ENCODE measurements at regions not wholly inside any gene's neighbourhood (a gene's known extent, or its start where the extent isn't known, plus 50 kb on each side); places are given as distances from the start of the nearest gene placed in this dataset.

GRCh38 chr5:142425286-142426065, 100.7 kb upstream of the SPRY4 start:
- Histone ChIP-seq H3K4me3 (ENCODE audit: low read length) (no peak overlapping the region), H3K27me3 (ENCODE audit: control insufficient read depth, insufficient read depth, low read length) (no peaks in the 10 kb centered on the region), H3K27ac (ENCODE audit: low read depth, low read length) (no peak overlapping the region), H3K36me3 (ENCODE audit: control insufficient read depth, insufficient read depth, low read length) (no peaks in the 10 kb centered on the region), H3K9ac (ENCODE audit: low read length) (no peak overlapping the region), H3K4me1 (ENCODE audit: control insufficient read depth, insufficient read depth, low read length) (no peaks in the 10 kb centered on the region)

DNA sequence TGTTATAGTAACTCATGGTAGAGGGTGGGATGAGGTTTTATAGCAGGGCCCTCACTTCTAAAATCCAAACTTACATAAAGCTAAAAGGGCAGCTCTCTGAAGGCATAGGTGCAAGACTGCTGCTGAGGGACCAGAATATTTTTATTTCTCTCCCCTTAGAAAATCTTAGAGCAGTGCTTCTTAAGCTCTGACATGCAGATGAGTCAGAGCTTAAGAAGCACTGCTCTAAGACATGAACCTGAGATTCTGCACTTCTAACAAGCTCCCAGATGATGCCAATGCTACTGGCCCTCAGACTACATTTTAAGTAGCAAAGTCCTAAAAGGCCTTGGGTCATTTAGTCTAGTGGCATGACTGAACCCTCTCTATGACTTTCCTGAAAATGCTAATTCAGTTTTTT, 97.6 kb upstream of the SPRY4 start:
- Histone ChIP-seq H3K4me1 (ENCODE audit: control insufficient read depth, insufficient read depth, low read length) (no peaks in the 10 kb centered on the region), H3K36me3 (ENCODE audit: control insufficient read depth, insufficient read depth, low read length) (no peaks in the 10 kb centered on the region), H3K4me3 (ENCODE audit: low read length) (no peak overlapping the region), H3K27me3 (ENCODE audit: control insufficient read depth, insufficient read depth, low read length) (no peaks in the 10 kb centered on the region), H3K9ac (ENCODE audit: low read length) (no peak overlapping the region), H3K27ac (ENCODE audit: low read depth, low read length) (no peak overlapping the region)

DNA sequence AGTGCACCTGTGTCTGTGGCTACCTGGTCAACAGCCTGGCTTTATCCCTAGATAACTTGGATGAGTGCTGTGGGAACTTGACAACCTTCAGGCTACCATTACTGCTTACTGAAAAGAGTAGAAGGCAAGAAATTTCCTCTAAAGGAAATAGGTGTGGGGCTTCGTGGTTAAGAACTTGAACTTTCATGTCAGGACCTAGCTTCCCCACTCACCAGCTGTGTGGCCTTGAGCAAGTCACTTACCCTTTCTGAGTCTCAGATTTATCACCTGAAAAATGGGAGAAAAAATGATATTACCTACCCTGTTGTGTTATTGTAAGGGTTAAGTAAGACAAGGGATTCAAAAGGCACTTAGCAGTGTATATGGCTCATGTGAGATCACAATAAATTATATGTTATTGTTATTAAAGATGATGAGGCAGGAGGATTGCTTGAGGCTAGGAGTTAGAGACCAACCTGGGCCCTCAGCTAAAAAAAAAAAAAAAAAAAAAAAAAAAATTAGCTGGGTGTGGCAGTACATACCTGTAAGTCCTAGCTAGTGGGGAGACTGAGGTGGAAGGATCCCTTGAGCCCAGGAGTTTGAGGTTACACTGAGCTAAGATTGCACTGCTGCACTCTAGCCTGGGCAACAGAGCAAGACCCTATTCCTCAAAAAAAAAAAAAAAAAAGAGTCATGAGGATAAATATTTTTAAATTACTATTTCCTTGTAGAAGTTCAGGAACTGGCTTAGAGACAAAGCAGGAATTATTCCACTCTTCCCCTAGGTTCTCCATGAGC, 97.0 kb upstream of the SPRY4 start:
- Histone ChIP-seq H3K27ac (ENCODE audit: low read depth, low read length) (no peak overlapping the region), H3K27me3 (ENCODE audit: control insufficient read depth, insufficient read depth, low read length) (no peaks in the 10 kb centered on the region), H3K9ac (ENCODE audit: low read length) (no peak overlapping the region), H3K4me1 (ENCODE audit: control insufficient read depth, insufficient read depth, low read length) (no peaks in the 10 kb centered on the region), H3K4me3 (ENCODE audit: low read length) (no peak overlapping the region), H3K36me3 (ENCODE audit: control insufficient read depth, insufficient read depth, low read length) (no peaks in the 10 kb centered on the region)

DNA sequence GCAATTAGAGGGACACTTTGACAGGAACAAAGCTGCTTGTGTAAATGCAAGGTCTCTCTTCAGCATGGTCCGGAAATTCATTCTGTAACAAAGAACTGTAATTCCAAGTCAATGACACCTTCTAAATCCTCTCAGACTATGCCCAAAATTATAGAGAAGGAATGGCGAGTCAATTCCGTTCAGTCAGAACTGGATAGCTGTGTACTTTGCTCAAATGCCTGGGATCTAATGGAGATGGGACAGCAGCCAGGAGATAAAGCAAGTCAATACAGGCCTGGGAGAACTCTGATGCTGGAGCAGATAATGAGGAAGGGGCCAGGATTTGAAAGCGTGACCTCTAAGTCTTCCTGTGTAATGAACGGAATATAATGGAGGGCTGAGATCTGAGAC, 96.4 kb upstream of the SPRY4 start:
- H3K9ac ChIP-seq (ENCODE audit: low read length), result no peak overlapping the region
- H3K4me1 ChIP-seq (ENCODE audit: control insufficient read depth, insufficient read depth, low read length), result no peaks in the 10 kb centered on the region
- no peaks in the 10 kb centered on the region for H3K27me3 ChIP-seq (ENCODE audit: control insufficient read depth, insufficient read depth, low read length)
- H3K27ac ChIP-seq (ENCODE audit: low read depth, low read length), result no peak overlapping the region
- H3K36me3 ChIP-seq (ENCODE audit: control insufficient read depth, insufficient read depth, low read length), result no peaks in the 10 kb centered on the region
- no peak overlapping the region for H3K4me3 ChIP-seq (ENCODE audit: low read length)

GRCh38 chr5:142420561-142421227, 95.9 kb upstream of the SPRY4 start:
- H3K36me3 ChIP-seq (ENCODE audit: control insufficient read depth, insufficient read depth, low read length), result no peaks in the 10 kb centered on the region
- no peaks in the 10 kb centered on the region for H3K4me1 ChIP-seq (ENCODE audit: control insufficient read depth, insufficient read depth, low read length)
- H3K27me3 ChIP-seq (ENCODE audit: control insufficient read depth, insufficient read depth, low read length), result no peaks in the 10 kb centered on the region
- H3K4me3 ChIP-seq (ENCODE audit: low read length), result no peak overlapping the region
- no peak overlapping the region for H3K9ac ChIP-seq (ENCODE audit: low read length)
- H3K27ac ChIP-seq (ENCODE audit: low read depth, low read length), result no peak overlapping the region

GRCh38 chr5:142412581-142412980, 87.8 kb upstream of the SPRY4 start:
- Histone ChIP-seq H3K27ac (ENCODE audit: low read depth, low read length) (no peak overlapping the region), H3K9ac (ENCODE audit: low read length) (no peak overlapping the region), H3K4me1 (ENCODE audit: control insufficient read depth, insufficient read depth, low read length) (no peaks in the 10 kb centered on the region), H3K27me3 (ENCODE audit: control insufficient read depth, insufficient read depth, low read length) (no peaks in the 10 kb centered on the region), H3K4me3 (ENCODE audit: low read length) (no peak overlapping the region), H3K36me3 (ENCODE audit: control insufficient read depth, insufficient read depth, low read length) (no peaks in the 10 kb centered on the region)

GRCh38 chr5:142411656-142412425, 87.0 kb upstream of the SPRY4 start:
- H3K9ac ChIP-seq (ENCODE audit: low read length), result no peak overlapping the region
- H3K4me3 ChIP-seq (ENCODE audit: low read length), result no peak overlapping the region
- no peaks in the 10 kb centered on the region for H3K27me3 ChIP-seq (ENCODE audit: control insufficient read depth, insufficient read depth, low read length)
- no peak overlapping the region for H3K27ac ChIP-seq (ENCODE audit: low read depth, low read length)
- no peaks in the 10 kb centered on the region for H3K4me1 ChIP-seq (ENCODE audit: control insufficient read depth, insufficient read depth, low read length)
- H3K36me3 ChIP-seq (ENCODE audit: control insufficient read depth, insufficient read depth, low read length), result no peaks in the 10 kb centered on the region

DNA sequence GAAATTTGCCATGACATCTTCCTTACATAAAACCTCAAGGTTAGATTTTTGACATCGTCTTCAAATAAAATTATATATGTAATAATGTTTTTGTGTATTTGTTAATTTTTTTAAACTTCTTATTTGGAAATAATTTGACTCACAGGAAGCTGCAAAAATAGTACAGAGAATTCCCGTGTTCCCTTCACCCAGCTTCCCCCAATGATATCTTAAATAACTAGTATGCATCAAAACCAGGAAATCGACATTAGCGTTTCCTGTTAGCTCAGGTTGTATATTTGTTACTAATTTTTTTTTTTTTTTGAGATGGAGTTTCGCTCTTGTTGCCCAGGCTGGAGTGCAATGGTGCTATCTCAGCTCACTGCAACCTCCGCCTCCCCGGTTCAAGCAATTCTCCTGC, 86.3 kb upstream of the SPRY4 start:
- Histone ChIP-seq H3K9ac (ENCODE audit: low read length) (no peak overlapping the region), H3K4me3 (ENCODE audit: low read length) (no peak overlapping the region)

GRCh38 chr5:142408981-142409481, 84.2 kb upstream of the SPRY4 start:
- Histone ChIP-seq H3K9ac (ENCODE audit: low read length) (no peak overlapping the region), H3K36me3 (ENCODE audit: control insufficient read depth, insufficient read depth, low read length) (no peaks in the 10 kb centered on the region), H3K4me1 (ENCODE audit: control insufficient read depth, insufficient read depth, low read length) (no peaks in the 10 kb centered on the region), H3K27me3 (ENCODE audit: control insufficient read depth, insufficient read depth, low read length) (no peaks in the 10 kb centered on the region), H3K27ac (ENCODE audit: low read depth, low read length) (no peak overlapping the region), H3K4me3 (ENCODE audit: low read length) (no peak overlapping the region)

More for the DNA sequence above, 86.3 kb upstream of the SPRY4 start:
- Histone ChIP-seq H3K4me1 (ENCODE audit: control insufficient read depth, insufficient read depth, low read length) (no peaks in the 10 kb centered on the region), H3K27me3 (ENCODE audit: control insufficient read depth, insufficient read depth, low read length) (no peaks in the 10 kb centered on the region), H3K36me3 (ENCODE audit: control insufficient read depth, insufficient read depth, low read length) (no peaks in the 10 kb centered on the region), H3K27ac (ENCODE audit: low read depth, low read length) (no peak overlapping the region)

DNA sequence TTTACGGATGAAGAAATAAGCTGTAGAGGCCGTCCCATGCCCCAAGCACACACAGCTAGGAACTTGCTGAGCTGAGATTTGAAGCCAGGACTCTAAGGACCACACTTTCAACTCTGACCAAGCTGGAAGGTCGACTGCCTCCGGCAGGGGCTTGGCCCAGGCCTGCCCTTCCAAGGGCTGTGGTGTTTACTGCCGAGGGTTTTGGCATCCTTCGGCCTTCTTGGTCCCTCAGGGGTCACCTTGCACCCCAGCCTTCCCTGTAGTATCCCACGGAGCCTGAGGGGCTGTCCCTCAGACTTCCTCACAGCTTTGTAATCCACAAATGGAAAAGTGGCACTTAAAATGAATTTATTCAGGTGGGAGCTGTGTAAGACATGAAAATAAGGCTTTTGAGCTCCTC, 83.7 kb upstream of the SPRY4 start:
- H3K9ac ChIP-seq (ENCODE audit: low read length), result no peak overlapping the region
- H3K27me3 ChIP-seq (ENCODE audit: control insufficient read depth, insufficient read depth, low read length), result no peaks in the 10 kb centered on the region
- no peaks in the 10 kb centered on the region for H3K4me1 ChIP-seq (ENCODE audit: control insufficient read depth, insufficient read depth, low read length)
- no peaks in the 10 kb centered on the region for H3K36me3 ChIP-seq (ENCODE audit: control insufficient read depth, insufficient read depth, low read length)
- no peak overlapping the region for H3K4me3 ChIP-seq (ENCODE audit: low read length)
- H3K27ac ChIP-seq (ENCODE audit: low read depth, low read length), result no peak overlapping the region

- H3K4me3 ChIP-seq (ENCODE audit: low read length), result no peak overlapping the region
- H3K4me1 ChIP-seq (ENCODE audit: control insufficient read depth, insufficient read depth, low read length), result no peaks in the 10 kb centered on the region
- no peak overlapping the region for H3K9ac ChIP-seq (ENCODE audit: low read length)
- H3K27me3 ChIP-seq (ENCODE audit: control insufficient read depth, insufficient read depth, low read length), result no peaks in the 10 kb centered on the region
- H3K27ac ChIP-seq (ENCODE audit: low read depth, low read length), result no peak overlapping the region
- H3K36me3 ChIP-seq (ENCODE audit: control insufficient read depth, insufficient read depth, low read length), result no peaks in the 10 kb centered on the region
Observed at GRCh38 chr5:142405814-142406395, 81.1 kb upstream of the SPRY4 start.
